SU-DHL-6 (cell line): ENCODE measurements at regions not wholly inside any gene's neighbourhood (a gene's known extent, or its start where the extent isn't known, plus 50 kb on each side); places are given as distances from the start of the nearest gene placed in this dataset.

Experiments
- H2AFZ ChIP-seq: fragments of 200-600 bp; sonication (generic); 2 replicates; pipeline ENCODE4 v1.6.1; 2014; ENCODE audit warnings: low read depth, mild to moderate bottlenecking, moderate library complexity, mixed read lengths, antibody characterized with exemption, low read length; ENCODE audit not compliant: severe bottlenecking
- H3F3A ChIP-seq: fragments of 200-600 bp; shearing (Covaris generic); 2 replicates; pipeline ENCODE4 v1.6.0; 2016; ENCODE audit warnings: antibody characterized with exemption, mild to moderate bottlenecking; ENCODE audit not compliant: insufficient read depth
- H3K27ac ChIP-seq: fragments of 200-600 bp; sonication (generic); 2 replicates; pipeline ENCODE4 v1.5.1; 2016; ENCODE audit warnings: low read depth, mild to moderate bottlenecking, low read length, moderate library complexity, mixed read lengths
- H3K27me3 ChIP-seq: fragments of 200-600 bp; sonication (generic), shearing (Covaris generic); 2 replicates; pipeline ENCODE4 v1.6.0; 2014; ENCODE audit warnings: mild to moderate bottlenecking, low read length
- H3K36me3 ChIP-seq: fragments of 200-600 bp; sonication (generic); 2 replicates; pipeline ENCODE4 v1.6.1; 2014; ENCODE audit warnings: mild to moderate bottlenecking, low read length, mixed read lengths
- H3K4me2 ChIP-seq: fragments of 300-600, 200-600 bp; shearing (Covaris generic), sonication (generic); 2 replicates; pipeline ENCODE4 v1.6.0; 2014; ENCODE audit warnings: low read length, low read depth, mild to moderate bottlenecking; ENCODE audit not compliant: poor library complexity, severe bottlenecking
- H3K4me3 ChIP-seq: fragments of 200-600 bp; sonication (generic); 2 replicates; pipeline ENCODE4 v1.5.1; 2014; ENCODE audit warnings: antibody characterized with exemption, low read length, mild to moderate bottlenecking, mixed read lengths; ENCODE audit not compliant: insufficient read depth, poor library complexity, severe bottlenecking
- H3K79me2 ChIP-seq: fragments of 200-600 bp; sonication (generic); 2 replicates; pipeline ENCODE4 v1.6.1; 2014; ENCODE audit warnings: mild to moderate bottlenecking, low read length, moderate library complexity; ENCODE audit not compliant: insufficient read depth
- H3K9ac ChIP-seq: fragments of 200-600 bp; sonication (generic); 2 replicates; pipeline ENCODE4 v1.7.0; 2014; ENCODE audit warnings: mild to moderate bottlenecking, low read length
- H3K9me2 ChIP-seq: fragments of 200-600 bp; sonication (generic); replicated peaks from 2 replicates; pipeline ENCODE4 v1.6.1; 2014; ENCODE audit warnings: low read length; ENCODE audit not compliant: insufficient read depth
- H3K9me3 ChIP-seq: fragments of 200-600 bp; sonication (generic); 2 replicates; pipeline ENCODE4 v1.6.1; 2014; ENCODE audit warnings: low read length, mixed read lengths; ENCODE audit not compliant: insufficient read depth
- H4K20me1 ChIP-seq: fragments of 200-600 bp; sonication (generic); 2 replicates; pipeline ENCODE4 v1.6.1; 2014; ENCODE audit warnings: low read depth, mild to moderate bottlenecking, antibody characterized with exemption, low read length, moderate library complexity, mixed read lengths
- EZH2phosphoT487 ChIP-seq: fragments of 200-600 bp; sonication (generic), shearing (Covaris generic); conservative IDR thresholded peaks from 2 replicates; pipeline ENCODE4 v1.6.1; 2018; ENCODE audit warnings: mild to moderate bottlenecking, antibody characterized with exemption, low read length, moderate library complexity, mixed read lengths
- TF ChIP-seq, protein P1 (sequence below): fragments of 200-600 bp; sonication (generic); IDR thresholded peaks from one replicate; pipeline ENCODE4 v1.5.1; 2017; ENCODE audit warnings: antibody characterized with exemption, mild to moderate bottlenecking, low read length, moderate library complexity; ENCODE audit not compliant: insufficient read depth, poor library complexity, severe bottlenecking

DNA sequence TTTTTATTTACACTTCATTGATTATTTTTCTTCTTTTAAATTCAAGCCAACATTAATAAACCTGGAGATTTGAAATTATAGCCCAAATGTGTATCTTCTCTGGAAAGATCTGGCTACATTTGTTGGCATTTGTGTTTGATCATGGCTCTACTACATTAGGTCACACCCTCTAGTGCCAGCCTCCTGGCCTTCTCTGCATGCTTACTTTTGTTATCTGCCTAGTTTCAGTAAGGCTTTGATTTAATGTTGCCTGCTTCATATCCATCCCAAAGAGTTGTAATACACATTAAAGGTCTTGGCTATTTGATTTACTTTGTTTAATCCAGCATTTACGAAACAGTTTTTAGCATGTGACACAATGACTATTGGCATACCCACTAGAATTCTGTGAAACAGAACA is 224.5 kb downstream of the TRAM1L1 start:
- no peak overlapping the region for H3K4me2 ChIP-seq
- no peaks in the 10 kb centered on the region for H3K27me3 ChIP-seq
- H3K9me3 ChIP-seq, result no peaks in the 10 kb centered on the region
- H3K9me2 ChIP-seq, result no peaks in the 10 kb centered on the region
- no peaks in the 10 kb centered on the region for H3K79me2 ChIP-seq
- no peak overlapping the region for H3K4me3 ChIP-seq
- TF ChIP-seq, protein P1, sequence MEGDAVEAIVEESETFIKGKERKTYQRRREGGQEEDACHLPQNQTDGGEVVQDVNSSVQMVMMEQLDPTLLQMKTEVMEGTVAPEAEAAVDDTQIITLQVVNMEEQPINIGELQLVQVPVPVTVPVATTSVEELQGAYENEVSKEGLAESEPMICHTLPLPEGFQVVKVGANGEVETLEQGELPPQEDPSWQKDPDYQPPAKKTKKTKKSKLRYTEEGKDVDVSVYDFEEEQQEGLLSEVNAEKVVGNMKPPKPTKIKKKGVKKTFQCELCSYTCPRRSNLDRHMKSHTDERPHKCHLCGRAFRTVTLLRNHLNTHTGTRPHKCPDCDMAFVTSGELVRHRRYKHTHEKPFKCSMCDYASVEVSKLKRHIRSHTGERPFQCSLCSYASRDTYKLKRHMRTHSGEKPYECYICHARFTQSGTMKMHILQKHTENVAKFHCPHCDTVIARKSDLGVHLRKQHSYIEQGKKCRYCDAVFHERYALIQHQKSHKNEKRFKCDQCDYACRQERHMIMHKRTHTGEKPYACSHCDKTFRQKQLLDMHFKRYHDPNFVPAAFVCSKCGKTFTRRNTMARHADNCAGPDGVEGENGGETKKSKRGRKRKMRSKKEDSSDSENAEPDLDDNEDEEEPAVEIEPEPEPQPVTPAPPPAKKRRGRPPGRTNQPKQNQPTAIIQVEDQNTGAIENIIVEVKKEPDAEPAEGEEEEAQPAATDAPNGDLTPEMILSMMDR, result no peak
- TF ChIP-seq EZH2phosphoT487, result no peak
- no peak overlapping the region for H2AFZ ChIP-seq
- no peaks in the 10 kb centered on the region for H4K20me1 ChIP-seq
- H3K9ac ChIP-seq, result no peak overlapping the region
- H3F3A ChIP-seq, result no peaks in the 10 kb centered on the region
- H3K36me3 ChIP-seq, result no peaks in the 10 kb centered on the region
- H3K27ac ChIP-seq, result no peak overlapping the region

DNA sequence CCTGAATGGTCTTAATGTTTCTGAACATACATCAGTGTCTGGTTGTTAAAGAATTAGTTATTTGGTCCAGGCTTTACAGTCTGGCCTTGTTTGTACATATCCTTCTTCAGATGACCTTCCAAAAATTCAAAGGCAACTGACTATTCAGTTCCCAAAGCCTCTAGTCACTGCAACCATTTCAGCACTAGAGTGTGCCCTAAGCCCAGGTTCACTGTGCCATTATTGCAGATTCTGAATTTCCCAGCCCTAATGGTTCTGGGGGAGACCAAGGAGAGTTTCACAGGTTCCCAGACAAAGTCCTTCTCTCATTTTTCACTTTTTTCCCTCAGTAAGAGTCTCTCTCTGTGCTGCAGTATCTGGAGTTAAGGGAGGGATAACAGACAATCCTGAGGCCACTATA is 235.8 kb downstream of the TRAM1L1 start:
- H3K27ac ChIP-seq, result no peak overlapping the region
- H3K4me2 ChIP-seq, result no peak overlapping the region
- H3F3A ChIP-seq, result no peaks in the 10 kb centered on the region
- H3K79me2 ChIP-seq, result no peaks in the 10 kb centered on the region
- TF ChIP-seq, protein P1, result no peak
- no peak for TF ChIP-seq EZH2phosphoT487
- H3K9me2 ChIP-seq, result no peaks in the 10 kb centered on the region
- H3K9ac ChIP-seq, result no peak overlapping the region
- no peak overlapping the region for H2AFZ ChIP-seq
- H3K27me3 ChIP-seq, result no peaks in the 10 kb centered on the region
- no peaks in the 10 kb centered on the region for H3K9me3 ChIP-seq
- H4K20me1 ChIP-seq, result no peaks in the 10 kb centered on the region
- H3K4me3 ChIP-seq, result no peak overlapping the region
- no peaks in the 10 kb centered on the region for H3K36me3 ChIP-seq

DNA sequence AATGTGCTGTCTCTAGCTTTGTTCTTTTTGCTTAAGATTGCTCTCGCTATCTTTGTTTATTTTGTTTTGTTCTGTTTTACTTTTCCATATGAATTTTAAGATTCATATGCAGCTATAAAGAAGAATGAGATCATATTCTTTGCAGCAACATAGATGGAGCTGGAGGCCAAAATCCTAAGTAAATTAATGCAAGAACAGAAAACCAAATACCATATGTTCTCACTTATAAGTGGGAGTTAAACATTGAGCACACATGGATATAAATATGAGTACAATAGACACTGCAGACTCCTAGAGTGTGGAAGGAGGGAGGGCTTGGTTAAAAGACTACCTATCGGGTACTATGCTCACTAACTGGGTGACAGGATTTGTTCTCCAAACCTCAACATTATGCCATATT is 237.8 kb downstream of the TRAM1L1 start:
- Histone ChIP-seq H3K27me3 (no peaks in the 10 kb centered on the region), H3K4me2 (no peak overlapping the region), H3K79me2 (no peaks in the 10 kb centered on the region), H3K4me3 (no peak overlapping the region), H3K9me3 (no peaks in the 10 kb centered on the region), H3F3A (no peaks in the 10 kb centered on the region), H3K27ac (no peak overlapping the region), H4K20me1 (no peaks in the 10 kb centered on the region), H3K36me3 (no peaks in the 10 kb centered on the region), H3K9ac (no peak overlapping the region), H2AFZ (no peak overlapping the region), H3K9me2 (no peaks in the 10 kb centered on the region)
- TF ChIP-seq, protein P1, result no peak
- TF ChIP-seq EZH2phosphoT487, result no peak
